PFSK-1 (cell line): ENCODE measurements at regions not wholly inside any gene's neighbourhood (a gene's known extent, or its start where the extent isn't known, plus 50 kb on each side); places are given as distances from the start of the nearest gene placed in this dataset.

ENCODE experiments used
- POLR2AphosphoS5 ChIP-seq: IDR thresholded peaks from 2 replicates; pipeline ENCODE4 v1.6.1; 2012; ENCODE audit warnings: low read depth, mild to moderate bottlenecking, control low read depth, low read length, moderate library complexity
- SIN3A ChIP-seq: IDR thresholded peaks from 2 replicates; pipeline ENCODE4 v1.6.1; 2012; ENCODE audit warnings: mild to moderate bottlenecking, low read length, moderate library complexity, borderline replicate concordance; ENCODE audit not compliant: insufficient read depth
- TF ChIP-seq, protein P1 (sequence below), 2 experiments: IDR thresholded peaks; 2 replicates each; pipeline versions ENCODE4 v1.6.1 to v1.8.0; 2011 to 2012; ENCODE audit warnings: low read depth in 2 of 2, low read length in 2 of 2, control low read depth in 1 of 2, inconsistent platforms in 1 of 2, mild to moderate bottlenecking in 1 of 2, moderate library complexity in 1 of 2; ENCODE audit not compliant: insufficient read depth in 1 of 2

DNA sequence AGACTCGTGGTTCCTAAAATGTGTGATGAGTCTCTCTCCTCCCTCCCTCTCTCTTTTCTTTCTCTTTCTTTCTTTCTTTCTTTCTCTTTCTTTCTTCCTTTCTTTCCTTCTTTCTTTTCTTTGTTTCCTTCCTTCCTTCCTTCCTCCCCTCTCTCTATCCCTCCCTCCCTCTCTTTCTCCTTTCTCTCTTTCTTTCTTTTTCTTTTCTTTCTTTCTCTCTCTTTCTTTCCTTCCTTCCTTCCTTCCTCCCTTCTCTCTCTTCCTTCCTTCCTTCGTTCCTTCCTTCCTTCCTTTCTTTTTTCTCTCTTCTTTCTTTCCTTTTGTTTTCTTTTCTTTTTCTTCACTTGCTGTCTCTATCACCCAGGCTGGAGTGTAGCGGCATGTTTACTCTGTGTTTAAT lies 290.8 kb downstream of the NFKBIZ start:
- TF ChIP-seq, protein P1, sequence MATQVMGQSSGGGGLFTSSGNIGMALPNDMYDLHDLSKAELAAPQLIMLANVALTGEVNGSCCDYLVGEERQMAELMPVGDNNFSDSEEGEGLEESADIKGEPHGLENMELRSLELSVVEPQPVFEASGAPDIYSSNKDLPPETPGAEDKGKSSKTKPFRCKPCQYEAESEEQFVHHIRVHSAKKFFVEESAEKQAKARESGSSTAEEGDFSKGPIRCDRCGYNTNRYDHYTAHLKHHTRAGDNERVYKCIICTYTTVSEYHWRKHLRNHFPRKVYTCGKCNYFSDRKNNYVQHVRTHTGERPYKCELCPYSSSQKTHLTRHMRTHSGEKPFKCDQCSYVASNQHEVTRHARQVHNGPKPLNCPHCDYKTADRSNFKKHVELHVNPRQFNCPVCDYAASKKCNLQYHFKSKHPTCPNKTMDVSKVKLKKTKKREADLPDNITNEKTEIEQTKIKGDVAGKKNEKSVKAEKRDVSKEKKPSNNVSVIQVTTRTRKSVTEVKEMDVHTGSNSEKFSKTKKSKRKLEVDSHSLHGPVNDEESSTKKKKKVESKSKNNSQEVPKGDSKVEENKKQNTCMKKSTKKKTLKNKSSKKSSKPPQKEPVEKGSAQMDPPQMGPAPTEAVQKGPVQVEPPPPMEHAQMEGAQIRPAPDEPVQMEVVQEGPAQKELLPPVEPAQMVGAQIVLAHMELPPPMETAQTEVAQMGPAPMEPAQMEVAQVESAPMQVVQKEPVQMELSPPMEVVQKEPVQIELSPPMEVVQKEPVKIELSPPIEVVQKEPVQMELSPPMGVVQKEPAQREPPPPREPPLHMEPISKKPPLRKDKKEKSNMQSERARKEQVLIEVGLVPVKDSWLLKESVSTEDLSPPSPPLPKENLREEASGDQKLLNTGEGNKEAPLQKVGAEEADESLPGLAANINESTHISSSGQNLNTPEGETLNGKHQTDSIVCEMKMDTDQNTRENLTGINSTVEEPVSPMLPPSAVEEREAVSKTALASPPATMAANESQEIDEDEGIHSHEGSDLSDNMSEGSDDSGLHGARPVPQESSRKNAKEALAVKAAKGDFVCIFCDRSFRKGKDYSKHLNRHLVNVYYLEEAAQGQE (IDR thresholded peaks at IDR 0.05; ENCODE audit: insufficient read depth in 1 of 2, low read depth in 2 of 2, low read length in 2 of 2), result no peak
- no peak for TF ChIP-seq SIN3A
- TF ChIP-seq POLR2AphosphoS5, result no peak
